Loucy (cell line): ENCODE measurements at regions not wholly inside any gene's neighbourhood (a gene's known extent, or its start where the extent isn't known, plus 50 kb on each side); places are given as distances from the start of the nearest gene placed in this dataset.

ENCODE experiments used
- CTCF ChIP-seq: fragments of 200-600 bp; sonication (generic); conservative IDR thresholded peaks from 2 replicates; pipeline ENCODE4 v1.5.1; 2014; ENCODE audit warnings: mild to moderate bottlenecking, antibody characterized with exemption, low read length
- EZH2phosphoT487 ChIP-seq: fragments of 200-600 bp; IDR thresholded peaks from 2 replicates; pipeline ENCODE4 v1.6.1; 2018; ENCODE audit warnings: antibody characterized with exemption, mild to moderate bottlenecking, moderate library complexity, borderline replicate concordance

DNA sequence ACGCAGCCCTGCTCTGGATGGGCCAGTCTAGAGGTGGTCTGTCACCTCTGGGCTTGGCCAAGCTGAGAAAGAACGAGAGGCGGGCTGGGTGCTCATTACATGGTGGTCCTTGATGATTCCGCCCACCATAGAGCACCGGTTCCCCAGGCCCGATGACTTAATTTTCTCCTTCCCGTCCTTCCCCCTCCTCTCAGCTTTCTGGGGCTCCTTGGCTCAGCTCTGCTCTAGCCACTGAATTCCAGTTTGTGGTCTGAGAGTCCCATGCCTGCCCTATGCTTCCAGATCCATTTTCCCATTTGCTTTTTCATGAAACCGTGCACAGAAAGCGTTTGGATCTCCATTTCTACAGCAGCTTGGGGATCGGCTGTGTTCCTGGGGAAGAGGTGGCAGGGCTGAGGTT is 318.5 kb upstream of the C1orf174 start:
- TF ChIP-seq CTCF = no peak
- TF ChIP-seq EZH2phosphoT487 = no peak
